Lower leg skin (tissue), 3 donors: ENCODE measurements at regions not wholly inside any gene's neighbourhood (a gene's known extent, or its start where the extent isn't known, plus 50 kb on each side); places are given as distances from the start of the nearest gene placed in this dataset.

Experiments
- POLR2A ChIP-seq, 2 donors: fragments of 450-650 bp; IDR thresholded peaks; one replicate each; pipeline ENCODE4 v1.6.1; 2016 to 2017; ENCODE audit warnings: antibody characterized with exemption in 2 of 2, mild to moderate bottlenecking in 1 of 2, moderate library complexity in 1 of 2
- TF ChIP-seq, protein P1 (sequence below), 3 donors: fragments of 450-650 bp; IDR thresholded peaks; one replicate each; pipeline ENCODE4 v1.5.1; 2016; ENCODE audit warnings: antibody characterized with exemption in 3 of 3, mild to moderate bottlenecking in 3 of 3, moderate library complexity in 2 of 3

DNA sequence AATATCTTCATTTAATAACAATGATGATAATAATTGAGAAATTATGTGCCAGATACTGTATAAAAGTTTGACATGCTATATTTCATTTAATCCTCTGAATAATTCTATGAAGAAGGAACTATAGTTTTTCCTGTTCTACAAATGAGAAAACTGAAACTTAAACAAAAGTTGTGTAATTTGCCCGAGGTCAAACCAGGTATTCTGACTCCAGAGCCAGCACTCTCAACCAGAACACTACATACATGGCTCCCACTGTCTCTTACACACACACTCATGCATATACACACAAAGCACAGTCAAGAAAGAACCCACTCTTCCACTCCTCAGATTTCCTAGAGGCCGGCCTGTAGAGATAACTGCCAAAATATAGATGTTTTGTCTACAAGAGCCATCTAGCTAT lies 374.0 kb upstream of the EMCN start:
- TF ChIP-seq, protein P1, sequence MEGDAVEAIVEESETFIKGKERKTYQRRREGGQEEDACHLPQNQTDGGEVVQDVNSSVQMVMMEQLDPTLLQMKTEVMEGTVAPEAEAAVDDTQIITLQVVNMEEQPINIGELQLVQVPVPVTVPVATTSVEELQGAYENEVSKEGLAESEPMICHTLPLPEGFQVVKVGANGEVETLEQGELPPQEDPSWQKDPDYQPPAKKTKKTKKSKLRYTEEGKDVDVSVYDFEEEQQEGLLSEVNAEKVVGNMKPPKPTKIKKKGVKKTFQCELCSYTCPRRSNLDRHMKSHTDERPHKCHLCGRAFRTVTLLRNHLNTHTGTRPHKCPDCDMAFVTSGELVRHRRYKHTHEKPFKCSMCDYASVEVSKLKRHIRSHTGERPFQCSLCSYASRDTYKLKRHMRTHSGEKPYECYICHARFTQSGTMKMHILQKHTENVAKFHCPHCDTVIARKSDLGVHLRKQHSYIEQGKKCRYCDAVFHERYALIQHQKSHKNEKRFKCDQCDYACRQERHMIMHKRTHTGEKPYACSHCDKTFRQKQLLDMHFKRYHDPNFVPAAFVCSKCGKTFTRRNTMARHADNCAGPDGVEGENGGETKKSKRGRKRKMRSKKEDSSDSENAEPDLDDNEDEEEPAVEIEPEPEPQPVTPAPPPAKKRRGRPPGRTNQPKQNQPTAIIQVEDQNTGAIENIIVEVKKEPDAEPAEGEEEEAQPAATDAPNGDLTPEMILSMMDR (IDR thresholded peaks at IDR 0.05): no peak
- TF ChIP-seq POLR2A (IDR thresholded peaks at IDR 0.05): no peak
